GM19025 (cell line): ENCODE measurements at regions not wholly inside any gene's neighbourhood (a gene's known extent, or its start where the extent isn't known, plus 50 kb on each side); places are given as distances from the start of the nearest gene placed in this dataset.

Experiments
- ATAC-seq: cut with Tn5 transposase; IDR thresholded peaks from one replicate; pipeline ENCODE4 v1.9.1; 2021; ENCODE audit warnings: mild to moderate bottlenecking, low read depth, moderate library complexity; ENCODE audit not compliant: unreplicated experiment

- no peak for ATAC-seq
Observed at GRCh38 chr2:200751786-200752185, 59.9 kb upstream of the BZW1 start.

DNA sequence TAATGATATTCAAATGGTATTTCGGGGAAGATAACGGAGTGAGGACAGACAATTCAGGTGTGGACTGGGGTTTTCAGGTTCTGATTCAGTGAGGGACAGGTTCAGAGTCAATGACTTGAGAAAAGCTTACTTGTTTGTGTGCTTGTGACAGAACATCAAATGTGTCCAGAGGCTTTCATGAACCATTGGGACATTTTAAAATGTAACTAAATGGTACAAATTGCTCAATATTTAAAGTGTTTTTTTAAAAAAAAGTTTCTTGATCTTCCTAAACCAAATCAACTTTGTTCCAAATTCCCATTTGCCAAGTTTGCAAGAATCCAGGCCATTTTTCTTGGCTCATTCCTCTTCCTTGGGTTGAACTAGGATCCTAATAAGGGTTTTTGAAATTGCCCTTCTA, 59.4 kb upstream of the BZW1 start:
- ATAC-seq: no peak

- ATAC-seq: no peak
Observed at GRCh38 chr2:200752835-200753234, 58.9 kb upstream of the BZW1 start.

DNA sequence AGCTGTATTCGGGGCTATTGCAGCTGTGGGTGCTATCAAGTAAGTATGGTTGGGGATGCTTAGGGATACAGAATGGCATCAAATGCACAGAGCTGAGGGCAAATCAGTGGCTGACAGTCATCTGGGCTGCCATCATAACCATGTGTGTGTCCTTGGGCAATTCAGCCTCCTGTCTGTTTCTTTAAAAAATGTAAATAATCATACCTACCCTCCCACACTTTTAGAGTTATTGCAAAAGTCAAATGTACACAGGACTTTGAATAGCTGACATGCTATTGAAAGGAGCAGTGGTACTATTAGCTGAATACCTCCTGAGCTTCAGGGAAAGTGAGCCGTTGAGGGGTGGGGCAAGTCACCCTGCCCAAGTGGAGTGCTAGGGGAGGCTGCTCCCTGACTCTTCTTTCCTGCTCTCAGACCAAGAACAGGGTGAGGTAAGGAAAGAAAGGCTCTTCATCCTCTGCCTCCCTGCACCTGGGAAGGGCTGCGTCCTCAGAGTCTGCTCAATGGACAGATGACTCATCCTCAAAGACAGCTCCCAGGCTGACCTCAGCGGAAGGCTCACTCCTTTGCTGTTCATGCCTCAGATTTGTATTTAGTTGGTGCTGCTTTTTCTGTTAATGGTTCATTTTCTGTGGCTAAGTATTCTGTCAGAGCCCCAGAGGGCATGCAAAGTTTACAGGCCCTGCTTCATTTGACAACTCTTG, 54.9 kb upstream of the BZW1 start:
- peak; percentile 94 for ATAC-seq

- ATAC-seq: peak; percentile 28
Observed at GRCh38 chr2:200757399-200757798, 54.3 kb upstream of the BZW1 start.

DNA sequence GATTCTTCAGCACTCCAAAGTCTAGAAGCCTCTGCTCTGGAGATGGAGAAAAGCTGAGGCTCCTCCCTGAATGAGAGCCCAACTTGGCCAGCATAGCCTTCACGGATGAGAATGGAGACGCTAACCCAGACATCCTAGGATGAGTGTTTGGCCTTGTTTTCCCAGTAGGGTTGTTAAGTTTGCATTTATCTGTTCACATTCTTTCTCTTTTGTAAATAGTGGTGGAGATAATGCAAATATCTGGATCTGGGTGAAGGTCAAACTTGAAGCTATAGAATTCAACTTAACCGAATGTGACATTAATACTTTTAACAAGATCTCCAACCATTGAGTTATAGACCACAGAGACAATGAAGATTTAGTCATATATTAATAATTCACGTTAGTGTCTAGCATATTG, 53.4 kb upstream of the BZW1 start:
- ATAC-seq: no peak

GRCh38 chr2:200761266-200761665, 50.4 kb upstream of the BZW1 start:
- no peak for ATAC-seq
